Liver (tissue), 8 donors: ENCODE measurements at regions not wholly inside any gene's neighbourhood (a gene's known extent, or its start where the extent isn't known, plus 50 kb on each side); places are given as distances from the start of the nearest gene placed in this dataset.

Experiments
- DNase-seq: peaks from one replicate; pipeline ENCODE4 v3.0.0-alpha.2; 2017; ENCODE audit warnings: low spot score
- H3K27ac ChIP-seq, 2 donors: one replicate each; pipeline ENCODE4 v1.7.0; 2013; ENCODE audit warnings: inconsistent platforms in 2 of 2, low read length in 2 of 2, control low read depth in 1 of 2, low read depth in 1 of 2, mild to moderate bottlenecking in 1 of 2
- H3K27me3 ChIP-seq, 4 donors: one replicate each; pipeline versions ENCODE4 v1.6.1 to v1.7.0; 2013; ENCODE audit warnings: low read length in 3 of 4, inconsistent platforms in 1 of 4, mild to moderate bottlenecking in 1 of 4, moderate library complexity in 1 of 4; ENCODE audit not compliant: control insufficient read depth in 4 of 4, insufficient read depth in 4 of 4
- H3K36me3 ChIP-seq, 4 donors: one replicate each; pipeline versions ENCODE4 v1.6.1 to v1.7.0; 2013; ENCODE audit warnings: low read length in 3 of 4, mild to moderate bottlenecking in 3 of 4, low read depth in 1 of 4, moderate library complexity in 1 of 4; ENCODE audit not compliant: control insufficient read depth in 4 of 4, insufficient read depth in 3 of 4
- H3K4me1 ChIP-seq, 4 donors: one replicate each; pipeline versions ENCODE4 v1.6.1 to v1.7.0; 2013; ENCODE audit warnings: low read length in 3 of 4, mild to moderate bottlenecking in 3 of 4, moderate library complexity in 1 of 4; ENCODE audit not compliant: control insufficient read depth in 4 of 4, insufficient read depth in 4 of 4
- H3K4me3 ChIP-seq, 3 donors: one replicate each; pipeline versions ENCODE4 v1.6.1 to v1.7.0; 2013; ENCODE audit warnings: low read length in 3 of 3, control low read depth in 1 of 3, low read depth in 1 of 3, mild to moderate bottlenecking in 1 of 3
- H3K9ac ChIP-seq, 2 donors: one replicate each; pipeline ENCODE4 v1.7.0; 2013; ENCODE audit warnings: low read length in 2 of 2, mild to moderate bottlenecking in 2 of 2, moderate library complexity in 2 of 2, control low read depth in 1 of 2, low read depth in 1 of 2
- H3K9me3 ChIP-seq, 4 donors: one replicate each; pipeline versions ENCODE4 v1.6.1 to v1.7.0; 2013; ENCODE audit warnings: low read length in 3 of 4; ENCODE audit not compliant: control insufficient read depth in 4 of 4
- CTCF ChIP-seq: fragments of 150-350 bp; IDR thresholded peaks from 2 replicates; pipeline ENCODE4 v1.5.1; 2017; ENCODE audit warnings: improper control_type of control experiment, low read depth, low read length; ENCODE audit not compliant: missing input control
- EGR1 ChIP-seq, 2 donors: IDR thresholded peaks; 2 replicates each; pipeline ENCODE4 v1.6.1; 2016 to 2018; ENCODE audit warnings: antibody characterized with exemption in 2 of 2, low read depth in 2 of 2
- FOXA1 ChIP-seq: IDR thresholded peaks from 2 replicates; pipeline ENCODE4 v1.6.1; 2016; ENCODE audit warnings: antibody characterized with exemption
- FOXA2 ChIP-seq: IDR thresholded peaks from 2 replicates; pipeline ENCODE4 v1.6.1; 2016; ENCODE audit warnings: antibody characterized with exemption
- GABPA ChIP-seq, 2 donors: IDR thresholded peaks in 1 of 2; conservative IDR thresholded peaks in 1 of 2; 2 replicates each; pipeline ENCODE4 v1.6.1; 2016; ENCODE audit warnings: antibody characterized with exemption in 2 of 2, mild to moderate bottlenecking in 1 of 2, moderate library complexity in 1 of 2
- HNF4A ChIP-seq, 2 donors: conservative IDR thresholded peaks; 2 replicates each; pipeline ENCODE4 v1.6.1; 2016; ENCODE audit warnings: antibody characterized with exemption in 2 of 2, mild to moderate bottlenecking in 2 of 2
- HNF4G ChIP-seq: IDR thresholded peaks from 2 replicates; pipeline ENCODE4 v1.6.1; 2016; ENCODE audit warnings: antibody characterized with exemption
- JUND ChIP-seq, 2 donors: IDR thresholded peaks; 2 replicates each; pipeline ENCODE4 v1.6.1; 2016; ENCODE audit warnings: antibody characterized with exemption in 2 of 2
- MAX ChIP-seq: IDR thresholded peaks from 2 replicates; pipeline ENCODE4 v1.6.1; 2016; ENCODE audit warnings: antibody characterized with exemption
- NR2F2 ChIP-seq: IDR thresholded peaks from 2 replicates; pipeline ENCODE4 v1.6.1; 2016; ENCODE audit warnings: antibody characterized with exemption
- RAD21 ChIP-seq, 2 donors: IDR thresholded peaks; 2 replicates each; pipeline ENCODE4 v1.6.1; 2016; ENCODE audit warnings: antibody characterized with exemption in 2 of 2, mild to moderate bottlenecking in 2 of 2
- REST ChIP-seq: IDR thresholded peaks from 2 replicates; pipeline ENCODE4 v1.6.1; 2016; ENCODE audit warnings: antibody characterized with exemption, mild to moderate bottlenecking
- RXRA ChIP-seq, 2 donors: IDR thresholded peaks; 2 replicates each; pipeline ENCODE4 v1.6.1; 2017 to 2018; ENCODE audit warnings: antibody characterized with exemption in 2 of 2, mild to moderate bottlenecking in 1 of 2
- SP1 ChIP-seq: IDR thresholded peaks from 2 replicates; pipeline ENCODE4 v1.6.1; 2018; ENCODE audit warnings: antibody characterized with exemption, mild to moderate bottlenecking
- TAF1 ChIP-seq: conservative IDR thresholded peaks from 2 replicates; pipeline ENCODE4 v1.6.1; 2016; ENCODE audit warnings: antibody characterized with exemption, mild to moderate bottlenecking
- YY1 ChIP-seq: IDR thresholded peaks from 2 replicates; pipeline ENCODE4 v1.6.1; 2016; ENCODE audit warnings: antibody characterized with exemption, mild to moderate bottlenecking
- WGBS: extraction: QIAGEN DNeasy Blood & Tissue Kit; methylation state at CpG from one replicate; pipeline ENCODE4 v1.1.7; 2013; 5-methylcytosine and 5-hydroxymethylcytosine counted together
- TF ChIP-seq, protein P1 (sequence below): IDR thresholded peaks from 2 replicates; pipeline ENCODE4 v1.6.1; 2016; ENCODE audit warnings: antibody characterized with exemption
- TF ChIP-seq, protein P2 (sequence below): IDR thresholded peaks from 2 replicates; pipeline ENCODE4 v1.6.1; 2016; ENCODE audit warnings: antibody characterized with exemption
- donor health status: healthy.
- donor health status: healthy.
- donor health status: healthy.
- donor health status: healthy.
- donor health status: healthy.

- Histone ChIP-seq H3K36me3 (no peaks in the 10 kb centered on the region), H3K4me3 (no peak overlapping the region), H3K4me1 (no peaks in the 10 kb centered on the region), H3K27me3 (no peaks in the 10 kb centered on the region), H3K9ac (no peak overlapping the region), H3K27ac (no peak overlapping the region), H3K9me3 (no peaks in the 10 kb centered on the region)
- DNase-seq, result no peak
- no peak for TF ChIP-seq EGR1 (IDR thresholded peaks at IDR 0.05; ENCODE audit: low read depth in 2 of 2)
- TF ChIP-seq YY1, result no peak
- WGBS, result 64% methylated on average over 6 of the region's 6 CpGs
These were observed 87.4 kb upstream of the PTPRM start for GRCh38 chr18:7479756-7480155.

DNA sequence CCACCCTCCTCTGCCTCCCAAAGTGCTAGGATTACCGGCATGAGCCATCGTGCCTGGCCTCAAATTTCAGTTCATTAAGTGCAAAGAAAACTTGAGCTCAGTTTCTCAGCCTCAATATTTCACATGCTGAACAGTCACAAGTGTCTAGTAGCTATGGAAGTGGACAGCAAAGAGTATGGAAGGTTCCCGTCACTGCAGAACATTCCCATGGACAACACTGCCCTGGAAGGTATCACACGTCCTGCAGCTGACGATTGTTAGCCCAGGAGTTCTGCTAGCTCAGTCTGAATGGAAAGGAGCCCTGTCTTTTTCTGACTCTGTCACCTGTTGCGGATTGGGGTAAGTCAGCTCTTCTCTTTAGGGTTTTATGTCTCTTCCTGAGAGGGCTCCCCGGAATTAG lies 86.2 kb upstream of the PTPRM start:
- Histone ChIP-seq H3K27me3 (no peaks in the 10 kb centered on the region), H3K4me3 (no peak overlapping the region), H3K9me3 (no peaks in the 10 kb centered on the region), H3K4me1 (no peaks in the 10 kb centered on the region), H3K27ac (no peak overlapping the region), H3K9ac (no peak overlapping the region), H3K36me3 (no peaks in the 10 kb centered on the region)
- TF ChIP-seq, protein P1, sequence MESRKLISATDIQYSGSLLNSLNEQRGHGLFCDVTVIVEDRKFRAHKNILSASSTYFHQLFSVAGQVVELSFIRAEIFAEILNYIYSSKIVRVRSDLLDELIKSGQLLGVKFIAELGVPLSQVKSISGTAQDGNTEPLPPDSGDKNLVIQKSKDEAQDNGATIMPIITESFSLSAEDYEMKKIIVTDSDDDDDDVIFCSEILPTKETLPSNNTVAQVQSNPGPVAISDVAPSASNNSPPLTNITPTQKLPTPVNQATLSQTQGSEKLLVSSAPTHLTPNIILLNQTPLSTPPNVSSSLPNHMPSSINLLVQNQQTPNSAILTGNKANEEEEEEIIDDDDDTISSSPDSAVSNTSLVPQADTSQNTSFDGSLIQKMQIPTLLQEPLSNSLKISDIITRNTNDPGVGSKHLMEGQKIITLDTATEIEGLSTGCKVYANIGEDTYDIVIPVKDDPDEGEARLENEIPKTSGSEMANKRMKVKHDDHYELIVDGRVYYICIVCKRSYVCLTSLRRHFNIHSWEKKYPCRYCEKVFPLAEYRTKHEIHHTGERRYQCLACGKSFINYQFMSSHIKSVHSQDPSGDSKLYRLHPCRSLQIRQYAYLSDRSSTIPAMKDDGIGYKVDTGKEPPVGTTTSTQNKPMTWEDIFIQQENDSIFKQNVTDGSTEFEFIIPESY, result no peak
- TF ChIP-seq HNF4G (no peak), REST (no peak), FOXA1 (no peak), RXRA (IDR thresholded peaks at IDR 0.05) (no peak), RAD21 (IDR thresholded peaks at IDR 0.05) (no peak), CTCF (no peak), NR2F2 (no peak), GABPA (IDR thresholded peaks at IDR 0.05 in 1 of 2, conservative IDR thresholded peaks at IDR 0.05 in 1 of 2) (no peak), EGR1 (IDR thresholded peaks at IDR 0.05; ENCODE audit: low read depth in 2 of 2) (no peak), FOXA2 (no peak), MAX (no peak), HNF4A (conservative IDR thresholded peaks at IDR 0.05) (no peak), YY1 (no peak), JUND (IDR thresholded peaks at IDR 0.05) (no peak), SP1 (no peak), TAF1 (no peak)
- TF ChIP-seq, protein P2, sequence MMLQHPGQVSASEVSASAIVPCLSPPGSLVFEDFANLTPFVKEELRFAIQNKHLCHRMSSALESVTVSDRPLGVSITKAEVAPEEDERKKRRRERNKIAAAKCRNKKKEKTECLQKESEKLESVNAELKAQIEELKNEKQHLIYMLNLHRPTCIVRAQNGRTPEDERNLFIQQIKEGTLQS, result no peak
- WGBS, result 90% methylated on average over 7 of the region's 7 CpGs
- no peak for DNase-seq
